ENCODE measurements at regions not wholly inside any gene's neighbourhood (a gene's known extent, or its start where the extent isn't known, plus 50 kb on each side); places are given as distances from the start of the nearest gene placed in this dataset.
A peak's percentile ranks its signal among the peaks of the same experiment; 100 is the strongest.

DNA sequence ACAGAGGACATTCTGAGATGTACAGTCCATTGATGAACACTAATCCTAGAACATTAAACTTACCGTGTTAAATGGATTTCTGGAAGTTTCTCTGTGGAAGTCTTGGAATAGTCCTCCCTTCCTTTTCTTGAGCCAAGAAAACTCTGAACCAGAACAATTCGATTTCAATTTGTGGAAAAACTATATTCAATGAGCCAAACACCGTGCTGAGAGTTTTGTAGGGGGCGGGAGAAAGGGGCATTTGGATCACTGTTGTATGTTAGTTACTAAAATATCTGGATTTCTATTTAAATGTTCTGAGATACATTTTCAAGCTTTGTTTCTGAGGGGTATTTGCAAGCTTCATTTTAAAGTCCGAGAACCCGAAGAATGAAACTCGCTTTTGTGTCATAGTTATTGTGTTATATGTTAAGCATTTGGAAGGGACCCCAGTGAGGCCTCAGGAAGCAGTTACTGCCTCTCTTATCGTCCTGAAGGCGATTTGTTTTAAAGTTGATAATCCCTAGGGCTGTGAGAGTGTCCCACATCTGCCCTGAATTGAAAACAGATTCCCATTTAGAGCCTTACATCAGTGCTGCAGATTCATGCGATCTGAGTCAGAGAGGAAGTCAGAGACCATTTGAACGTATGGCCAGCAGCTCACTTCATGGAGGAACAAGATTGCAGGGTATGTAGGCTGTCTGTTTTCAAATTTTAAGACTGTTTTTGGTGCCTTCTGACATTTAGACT is 70.8 kb upstream of the SASH1 start:
- peak; percentile 79 for DNase-seq

DNA sequence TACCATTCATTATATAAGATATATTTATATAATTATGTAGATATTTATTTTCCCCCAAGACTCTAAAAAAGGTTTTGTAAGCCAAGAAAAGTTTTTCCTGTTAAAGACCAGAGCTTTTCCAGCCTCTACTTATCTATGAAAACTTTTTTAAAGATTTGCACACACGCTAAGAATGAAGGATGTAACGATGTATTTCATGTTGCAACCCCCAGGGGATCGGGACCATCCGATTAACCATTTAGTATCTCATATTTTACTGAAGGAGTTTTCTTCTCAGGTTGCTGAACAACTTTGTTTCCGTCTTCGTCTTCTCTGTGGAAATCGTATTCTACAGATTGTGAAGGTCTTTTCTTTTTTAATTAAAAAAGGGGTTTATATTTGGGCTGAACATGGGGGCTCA is 70.0 kb upstream of the SASH1 start:
- DNase-seq, result no peak

DNA sequence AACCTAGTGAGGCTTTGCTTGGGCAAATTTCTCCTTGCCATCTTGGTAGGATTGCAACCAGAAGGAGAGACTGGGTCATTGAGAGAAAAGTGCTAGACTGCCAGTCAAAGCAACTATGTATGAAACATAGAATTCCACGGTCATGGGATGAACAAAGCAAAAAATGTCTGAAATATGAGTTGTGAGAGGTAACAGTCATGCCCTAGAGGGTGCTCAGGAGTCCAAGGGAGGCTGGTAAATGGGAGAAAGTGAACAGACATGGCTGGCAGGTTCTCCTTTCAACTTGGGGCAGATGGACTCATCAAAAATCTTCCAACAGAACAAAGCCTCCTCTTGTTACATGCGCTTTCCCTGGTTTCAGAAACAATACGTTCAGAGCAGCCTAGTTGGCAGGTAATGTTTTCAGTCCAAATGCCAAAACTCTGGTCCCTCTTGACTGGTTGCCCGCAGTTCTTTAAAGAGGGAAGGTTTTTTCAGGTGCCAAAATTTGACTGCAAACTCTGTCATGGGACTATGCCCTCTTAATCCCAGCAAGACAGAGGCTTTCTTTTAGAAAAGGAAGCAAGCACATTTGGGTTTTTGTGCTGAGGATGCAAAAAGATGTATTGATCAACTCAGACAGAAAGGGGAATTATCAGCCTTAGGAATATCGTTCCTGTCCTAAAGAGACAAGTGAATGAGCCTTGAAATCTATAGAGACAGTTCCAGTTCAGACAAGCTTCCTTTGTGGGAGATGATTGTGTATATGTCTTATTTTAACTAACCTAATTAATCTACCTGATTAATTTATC is 68.5 kb upstream of the SASH1 start:
- DNase-seq, result no peak

DNA sequence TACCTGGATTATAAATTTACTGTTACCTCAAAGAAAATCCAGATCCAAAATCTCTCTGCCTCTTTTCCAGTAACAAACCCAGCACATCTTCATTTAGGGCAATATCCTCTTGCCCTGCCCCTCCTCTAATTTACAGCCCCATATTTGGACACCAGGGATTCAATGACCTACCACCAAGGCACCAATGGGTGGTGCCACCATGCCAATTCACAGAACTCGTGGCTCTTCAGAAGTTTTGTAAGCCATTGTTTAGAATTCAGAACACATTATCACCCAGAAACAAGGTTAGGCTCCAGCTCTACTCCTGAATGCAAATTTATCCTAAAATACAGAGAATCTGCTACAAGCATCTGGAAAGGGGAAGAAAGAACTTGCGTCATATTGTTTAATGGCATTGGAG is 67.8 kb upstream of the SASH1 start:
- DNase-seq, result no peak

DNA sequence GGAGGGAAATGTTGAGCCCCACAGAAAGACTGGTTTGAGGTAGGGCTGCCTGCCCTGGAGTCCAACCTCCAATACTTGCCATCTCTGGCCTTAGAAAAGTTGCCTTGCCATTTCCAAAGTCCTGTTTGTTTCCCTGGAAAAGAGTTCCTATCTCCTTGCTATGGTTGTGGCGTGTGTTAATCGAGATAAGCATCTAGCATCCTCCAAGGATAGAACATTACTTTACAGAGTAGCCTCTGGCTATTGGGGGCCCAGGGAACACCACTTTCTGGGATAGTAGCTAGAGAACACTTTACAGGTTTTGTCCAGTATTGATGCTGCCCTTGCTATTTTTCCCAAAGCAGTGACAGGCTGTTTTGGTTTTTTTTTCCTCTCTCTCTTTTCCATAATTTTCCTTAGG is 57.4 kb upstream of the SASH1 start:
- no peak for DNase-seq

DNA sequence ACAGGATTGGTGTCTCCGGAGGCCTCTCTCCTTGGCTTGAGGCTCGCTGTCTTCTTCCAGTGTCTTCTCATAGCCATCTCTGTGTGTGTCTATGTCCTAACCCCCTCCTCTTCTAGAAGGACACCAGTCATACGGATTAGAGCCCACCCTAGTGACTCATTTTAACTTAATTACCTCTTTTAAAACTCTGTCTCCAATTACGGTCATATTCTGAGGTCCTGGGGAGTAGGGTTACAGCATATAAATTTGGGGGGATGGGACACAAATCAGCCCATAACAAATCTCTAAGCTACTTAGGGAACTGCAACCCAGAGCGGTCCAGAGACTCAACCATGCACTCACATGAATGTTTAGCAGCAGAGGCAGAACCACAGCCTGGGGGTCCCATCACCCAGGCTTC is 56.1 kb upstream of the SASH1 start:
- no peak for DNase-seq

DNA sequence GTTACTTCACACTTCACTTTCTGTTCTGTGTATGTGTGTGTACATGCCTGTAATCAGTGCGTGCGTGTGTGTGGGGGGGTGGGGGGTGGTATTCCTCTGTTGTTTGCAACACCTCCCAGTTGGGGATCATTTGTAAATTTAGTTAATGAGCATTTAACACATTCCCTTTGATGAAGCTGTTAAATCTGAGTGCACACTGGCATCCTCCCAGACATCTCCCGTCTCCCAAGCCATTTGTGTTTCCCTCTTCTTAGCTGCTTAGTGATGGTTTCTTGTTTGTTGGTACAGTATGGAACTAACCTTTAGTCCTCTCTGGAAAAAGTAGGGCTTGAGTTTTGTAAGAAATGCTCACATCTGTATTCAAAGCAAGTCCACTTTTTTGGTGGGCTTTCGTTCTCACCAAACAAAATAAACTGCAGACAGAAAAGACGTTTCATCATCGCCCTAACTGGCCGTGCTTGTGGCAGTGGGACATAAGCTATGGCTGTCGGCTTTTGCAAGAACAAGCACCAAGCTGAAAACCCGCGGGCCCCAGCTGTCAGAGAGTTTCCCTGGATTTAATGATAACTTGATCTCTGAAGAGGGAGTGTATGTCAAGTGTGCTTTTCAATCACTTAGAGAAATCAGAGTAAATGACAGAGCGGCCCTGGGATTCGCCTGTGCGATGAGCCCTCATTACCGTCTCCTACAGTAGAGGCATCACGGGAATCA is 54.9 kb upstream of the SASH1 start:
- DNase-seq, result no peak

DNA sequence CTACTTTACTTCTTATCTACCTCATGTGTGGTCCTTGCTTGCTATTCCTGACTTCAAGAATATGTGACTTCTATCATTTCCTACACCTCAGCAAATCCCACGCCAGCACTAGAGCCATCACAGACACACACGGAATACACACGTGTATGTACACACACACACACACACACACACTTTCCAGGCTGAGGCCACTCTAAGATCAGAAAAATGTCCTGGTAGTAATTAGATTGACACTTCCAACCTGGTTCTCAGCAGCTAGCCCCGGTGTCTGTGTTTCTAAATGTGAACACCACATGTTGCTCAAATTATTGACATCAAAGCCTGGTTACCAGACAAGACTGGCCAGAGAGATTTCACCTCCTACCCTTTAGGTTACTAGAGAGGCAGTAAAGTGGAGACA is 54.1 kb upstream of the SASH1 start:
- DNase-seq, result no peak

DNA sequence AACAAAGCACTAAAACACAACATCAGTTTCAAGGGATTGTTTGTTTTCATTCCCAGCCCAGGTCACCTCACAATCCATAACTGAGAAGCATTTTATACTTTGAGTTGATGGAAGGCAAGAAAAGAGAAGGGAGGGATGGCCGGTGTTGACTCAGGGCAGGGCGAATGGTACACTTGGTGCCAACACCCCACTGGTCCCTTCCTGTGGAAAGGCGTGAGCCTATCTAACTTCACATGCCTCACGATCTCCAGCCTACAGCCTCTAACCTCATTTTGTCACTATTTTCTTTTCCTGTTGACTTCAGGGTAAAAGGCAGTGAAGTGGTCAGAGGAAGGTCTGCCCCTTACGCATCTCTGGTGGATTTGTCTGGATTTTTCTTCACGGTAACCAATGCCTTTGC is 53.5 kb upstream of the SASH1 start:
- no peak for DNase-seq

DNA sequence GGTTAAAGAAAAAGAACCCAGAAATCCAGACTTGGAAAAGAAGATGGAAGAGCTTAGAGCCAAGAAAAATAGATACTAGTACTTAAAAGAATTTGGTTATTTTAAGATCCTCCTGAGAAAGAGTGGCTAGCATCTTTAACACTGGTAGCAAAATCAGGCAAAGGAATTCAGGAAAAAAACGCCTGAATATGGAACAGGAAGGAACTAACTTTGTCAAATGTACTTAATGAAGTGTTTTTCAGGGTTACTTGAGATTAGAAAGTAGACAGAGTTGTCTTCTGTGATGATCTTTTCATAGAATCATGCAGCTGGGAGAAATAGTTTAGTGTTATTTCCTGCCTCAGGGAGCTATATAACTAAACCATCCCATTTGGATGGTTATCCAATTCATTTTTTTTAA is 50.8 kb upstream of the SASH1 start:
- no peak for DNase-seq

Data from eye (tissue), 1 donor.